IMR-90 (cell line): ENCODE measurements at regions not wholly inside any gene's neighbourhood (a gene's known extent, or its start where the extent isn't known, plus 50 kb on each side); places are given as distances from the start of the nearest gene placed in this dataset.

Source experiments
- ATAC-seq: fragments of 200-7000 bp; cut with Tn5 transposase; 2 replicates; pipeline ENCODE4 v1.9.1; 2020; ENCODE audit warnings: low read depth, mild to moderate bottlenecking, moderate library complexity
- BruUV-seq: library from RNA; stranded (reverse); fragments of 400-500 nt; replicated peaks from 2 replicates; lab custom pipeline; 2021; lab: Mats Ljungman, UMichigan
- CTCF ChIA-PET: fragments of 300-600 bp; formaldehyde crosslinking; extraction: SDS; loops from one replicate; lab custom pipeline; 2021; ENCODE audit warnings: antibody characterized with exemption; lab: Yijun Ruan, JAX
- POLR2A ChIA-PET: fragments of 300-600 bp; sonication (Branson Sonifier 250); formaldehyde crosslinking; loops from one replicate; lab custom pipeline; 2022; ENCODE audit warnings: antibody characterized with exemption; ENCODE audit not compliant: unreplicated experiment; lab: Charles Lee
- DNase-seq: peaks from one replicate; pipeline ENCODE4 v3.0.0; 2013
- H2AFZ ChIP-seq: replicated peaks from 2 replicates; pipeline ENCODE3; 2013; ENCODE audit warnings: low read length, mild to moderate bottlenecking; ENCODE audit not compliant: poor library complexity
- H2AK5ac ChIP-seq: 2 replicates; pipeline ENCODE4 v1.6.1; 2013; ENCODE audit warnings: low read depth, low read length, inconsistent platforms
- H2AK9ac ChIP-seq: replicated peaks from 2 replicates; pipeline ENCODE3; 2013; ENCODE audit warnings: mild to moderate bottlenecking, low read depth, low read length, moderate library complexity; ENCODE audit not compliant: poor library complexity
- H2BK120ac ChIP-seq: 2 replicates; pipeline ENCODE4 v1.6.1; 2013; ENCODE audit warnings: low read depth, low read length, inconsistent platforms
- H2BK15ac ChIP-seq: 3 replicates; pipeline ENCODE4 v1.6.1; 2013; ENCODE audit warnings: low read depth, low read length, inconsistent platforms
- H2BK20ac ChIP-seq: 2 replicates; pipeline ENCODE4 v1.6.1; 2013; ENCODE audit warnings: low read depth, mild to moderate bottlenecking, inconsistent platforms, low read length, moderate library complexity
- H2BK5ac ChIP-seq: 2 replicates; pipeline ENCODE4 v1.6.1; 2013; ENCODE audit warnings: mild to moderate bottlenecking, low read depth, low read length, inconsistent platforms; ENCODE audit not compliant: poor library complexity, severe bottlenecking
- H3K14ac ChIP-seq: replicated peaks from 2 replicates; pipeline ENCODE4 v1.6.1; 2013; ENCODE audit warnings: low read depth, low read length, inconsistent platforms
- H3K18ac ChIP-seq: 2 replicates; pipeline ENCODE4 v1.6.1; 2013; ENCODE audit warnings: low read depth, low read length, control low read depth
- H3K23ac ChIP-seq: 2 replicates; pipeline ENCODE4 v1.6.1; 2013; ENCODE audit warnings: low read depth, low read length, inconsistent platforms
- H3K27ac ChIP-seq: 2 replicates; pipeline ENCODE4 v1.5.1; 2013; ENCODE audit warnings: mild to moderate bottlenecking, control low read depth, low read length; ENCODE audit not compliant: insufficient read depth
- H3K27me3 ChIP-seq: 2 replicates; pipeline ENCODE4 v1.6.1; 2013; ENCODE audit warnings: low read length; ENCODE audit not compliant: control insufficient read depth, insufficient read depth
- H3K36me3 ChIP-seq: 2 replicates; pipeline ENCODE4 v1.6.1; 2013; ENCODE audit warnings: low read length, mixed read lengths; ENCODE audit not compliant: control insufficient read depth, insufficient read depth
- H3K4ac ChIP-seq: 2 replicates; pipeline ENCODE4 v1.6.1; 2013; ENCODE audit warnings: low read depth, low read length, inconsistent platforms
- H3K4me1 ChIP-seq: 2 replicates; pipeline ENCODE4 v1.6.1; 2013; ENCODE audit warnings: low read length, mixed read lengths; ENCODE audit not compliant: control insufficient read depth, insufficient read depth
- H3K4me2 ChIP-seq: 2 replicates; pipeline ENCODE4 v1.6.1; 2013; ENCODE audit warnings: low read depth, mild to moderate bottlenecking, control low read depth, low read length, moderate library complexity
- H3K4me3 ChIP-seq: 2 replicates; pipeline ENCODE4 v1.5.1; 2013; ENCODE audit warnings: low read depth, mild to moderate bottlenecking, control low read depth, low read length, moderate library complexity; ENCODE audit not compliant: insufficient read depth
- H3K56ac ChIP-seq: 2 replicates; pipeline ENCODE4 v1.6.1; 2013; ENCODE audit warnings: low read length, inconsistent platforms; ENCODE audit not compliant: insufficient read depth; ENCODE audit errors: extremely low read depth
- H3K79me1 ChIP-seq, 2 experiments: 2 replicates each; pipeline ENCODE4 v1.6.1; 2013; ENCODE audit warnings: low read length in 2 of 2, inconsistent platforms in 1 of 2, low read depth in 1 of 2
- H3K9ac ChIP-seq: 2 replicates; pipeline ENCODE4 v1.6.1; 2013; ENCODE audit warnings: low read depth, low read length, control low read depth
- H3K9me1 ChIP-seq: 2 replicates; pipeline ENCODE4 v1.6.1; 2013; ENCODE audit warnings: low read length, inconsistent platforms; ENCODE audit not compliant: insufficient read depth
- H3K9me3 ChIP-seq: 2 replicates; pipeline ENCODE4 v1.6.1; 2013; ENCODE audit warnings: low read length; ENCODE audit not compliant: control insufficient read depth, insufficient read depth
- H4K20me1 ChIP-seq: 2 replicates; pipeline ENCODE4 v1.6.1; 2013; ENCODE audit warnings: low read length, inconsistent platforms; ENCODE audit not compliant: insufficient read depth
- H4K5ac ChIP-seq: 2 replicates; pipeline ENCODE4 v1.6.1; 2013; ENCODE audit warnings: mild to moderate bottlenecking, low read depth, low read length, control low read depth
- H4K8ac ChIP-seq, 2 experiments: 2 replicates each; pipeline ENCODE4 v1.6.1; 2013; ENCODE audit warnings: low read depth in 2 of 2, low read length in 2 of 2, control low read depth in 1 of 2, inconsistent platforms in 1 of 2
- H4K91ac ChIP-seq: 2 replicates; pipeline ENCODE4 v1.6.1; 2013; ENCODE audit warnings: low read depth, low read length, inconsistent platforms; ENCODE audit not compliant: insufficient read depth
- BHLHE40 ChIP-seq: fragments of 150-350 bp; IDR thresholded peaks from 2 replicates; pipeline ENCODE4 v1.6.1; 2016; ENCODE audit warnings: mild to moderate bottlenecking, low read depth, low read length
- CEBPB ChIP-seq: IDR thresholded peaks from 2 replicates; pipeline ENCODE4 v1.6.1; 2012; ENCODE audit warnings: low read depth, low read length, improper control_type of control experiment
- CHD1 ChIP-seq: IDR thresholded peaks from 2 replicates; pipeline ENCODE4 v1.6.1; 2012; ENCODE audit warnings: low read depth, low read length, improper control_type of control experiment
- FOS ChIP-seq: fragments of 150-350 bp; IDR thresholded peaks from 2 replicates; pipeline ENCODE4 v1.6.1; 2016; ENCODE audit warnings: low read depth, low read length
- MAFK ChIP-seq: IDR thresholded peaks from 2 replicates; pipeline ENCODE4 v1.6.1; 2012; ENCODE audit warnings: low read depth, low read length, improper control_type of control experiment
- MAZ ChIP-seq: IDR thresholded peaks from 2 replicates; pipeline ENCODE4 v1.6.1; 2012; ENCODE audit warnings: low read depth, mild to moderate bottlenecking, low read length, improper control_type of control experiment, moderate library complexity, borderline replicate concordance
- MXI1 ChIP-seq: IDR thresholded peaks from 2 replicates; pipeline ENCODE4 v1.6.1; 2012; ENCODE audit warnings: low read depth, mild to moderate bottlenecking, low read length, moderate library complexity, borderline replicate concordance
- NFE2L2 ChIP-seq: fragments of 150-350 bp; IDR thresholded peaks from 2 replicates; pipeline ENCODE4 v1.6.1; 2016; ENCODE audit warnings: low read depth, mild to moderate bottlenecking, low read length
- POLR2A ChIP-seq: IDR thresholded peaks from 2 replicates; pipeline ENCODE4 v1.6.1; 2012; ENCODE audit warnings: mild to moderate bottlenecking, low read depth, low read length
- RAD21 ChIP-seq: IDR thresholded peaks from 2 replicates; pipeline ENCODE4 v1.6.1; 2012; ENCODE audit warnings: low read length, improper control_type of control experiment
- RCOR1 ChIP-seq: IDR thresholded peaks from 2 replicates; pipeline ENCODE4 v1.6.1; 2012; ENCODE audit warnings: mild to moderate bottlenecking, low read length, improper control_type of control experiment; ENCODE audit not compliant: insufficient replicate concordance
- RFX5 ChIP-seq: IDR thresholded peaks from 2 replicates; pipeline ENCODE4 v1.8.0; 2012; ENCODE audit warnings: low read depth, mild to moderate bottlenecking, low read length, moderate library complexity
- SMC3 ChIP-seq: fragments of 150-350 bp; IDR thresholded peaks from 2 replicates; pipeline ENCODE4 v1.6.1; 2016; ENCODE audit warnings: low read depth, mild to moderate bottlenecking, antibody characterized with exemption, low read length, moderate library complexity
- USF2 ChIP-seq: fragments of 150-350 bp; IDR thresholded peaks from 2 replicates; pipeline ENCODE4 v1.6.1; 2017; ENCODE audit warnings: mild to moderate bottlenecking, antibody characterized with exemption, low read length, low read depth
- WGBS, 2 experiments: methylation state at CpG; one replicate each; pipeline versions ENCODE4 v1.1.5 to v1.1.7; 2013; ENCODE audit warnings: missing lambda C conversion rate in 2 of 2; ENCODE audit not compliant: insufficient read length in 1 of 2; ENCODE audit errors: extremely low coverage in 2 of 2; 5-methylcytosine and 5-hydroxymethylcytosine counted together
- dilution Hi-C: fragments of 300-500 bp; cut with HindIII; formaldehyde crosslinking; loops from one replicate; pipeline ENCODE4 v1.14.3; 2018; ENCODE audit warnings: low sequenced_read_pairs; ENCODE audit not compliant: unreplicated experiment
- in situ Hi-C: fragments of 300-500 bp; cut with MboI; formaldehyde crosslinking; loops from 3 replicates; pipeline ENCODE4 v1.14.3; 2019; ENCODE audit warnings: low sequenced_read_pairs, inconsistent platforms, mixed read lengths
- intact Hi-C: fragments of 100-400 bp; cut with micrococcal nuclease; formaldehyde crosslinking; loops from 2 replicates; pipeline ENCODE4 v1.10.0; 2022
- TF ChIP-seq, protein P1 (sequence below): conservative IDR thresholded peaks from 2 replicates; pipeline ENCODE4 v1.5.1; 2012; ENCODE audit warnings: mild to moderate bottlenecking, low read depth, low read length, improper control_type of control experiment

DNA sequence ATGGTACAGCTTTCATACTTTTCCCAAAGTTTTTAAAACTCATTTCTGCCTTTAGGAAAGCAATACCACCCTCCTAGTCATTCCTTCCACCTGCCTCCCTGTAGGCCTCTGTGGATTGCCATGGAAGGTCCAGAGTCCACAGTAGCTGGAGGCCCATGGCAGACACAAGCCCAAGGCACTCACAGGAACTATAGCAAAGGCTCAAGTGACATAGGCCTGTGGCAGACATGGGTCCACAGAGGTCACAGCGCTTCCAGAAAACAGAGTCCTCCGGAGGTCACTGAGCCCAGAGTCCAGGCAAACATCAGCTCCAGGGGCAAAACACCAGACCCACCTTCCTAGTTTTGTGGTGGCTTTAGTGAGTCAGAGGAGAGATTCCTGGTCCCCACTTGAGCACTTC is 147.6 kb upstream of the ATP6AP2 start:
- Histone ChIP-seq H3K14ac (no peak overlapping the region), H3K36me3 (no peaks in the 10 kb centered on the region), H4K20me1 (no peaks in the 10 kb centered on the region), H3K27ac (no peak overlapping the region), H2BK20ac (no peak overlapping the region), H3K9ac (no peak overlapping the region), H3K18ac (no peak overlapping the region), H3K9me1 (no peaks in the 10 kb centered on the region), H2AK9ac (no peak overlapping the region), H2AFZ (no peak overlapping the region), H2BK5ac (no peak overlapping the region), H3K4me2 (no peak overlapping the region), H3K4ac (no peak overlapping the region), H2BK120ac (no peak overlapping the region), H3K23ac (no peak overlapping the region), H4K5ac (no peak overlapping the region), H2BK15ac (no peak overlapping the region), H4K8ac (no peak overlapping the region), H3K9me3 (peaks cover 8% of the 10 kb centered on the region), H2AK5ac (no peak overlapping the region), H3K79me1 (no peaks in the 10 kb centered on the region), H3K4me3 (no peak overlapping the region), H3K27me3 (peaks cover 9% of the 10 kb centered on the region), H3K4me1 (no peaks in the 10 kb centered on the region), H3K56ac (no peak overlapping the region), H4K91ac (no peak overlapping the region)
- ChIA-PET CTCF (no interaction called here), POLR2A (no interaction called here)
- dilution Hi-C loops = no loop called here
- ATAC-seq (no peak), DNase-seq (no peak)
- intact Hi-C loops = no loop called here
- WGBS, 2 experiments = no CpG with 5 or more reads among the region's 2 CpGs
- no TSS peak for BruUV-seq
- in situ Hi-C loops = no loop called here
- no peak for TF ChIP-seq FOS
- TF ChIP-seq, protein P1, sequence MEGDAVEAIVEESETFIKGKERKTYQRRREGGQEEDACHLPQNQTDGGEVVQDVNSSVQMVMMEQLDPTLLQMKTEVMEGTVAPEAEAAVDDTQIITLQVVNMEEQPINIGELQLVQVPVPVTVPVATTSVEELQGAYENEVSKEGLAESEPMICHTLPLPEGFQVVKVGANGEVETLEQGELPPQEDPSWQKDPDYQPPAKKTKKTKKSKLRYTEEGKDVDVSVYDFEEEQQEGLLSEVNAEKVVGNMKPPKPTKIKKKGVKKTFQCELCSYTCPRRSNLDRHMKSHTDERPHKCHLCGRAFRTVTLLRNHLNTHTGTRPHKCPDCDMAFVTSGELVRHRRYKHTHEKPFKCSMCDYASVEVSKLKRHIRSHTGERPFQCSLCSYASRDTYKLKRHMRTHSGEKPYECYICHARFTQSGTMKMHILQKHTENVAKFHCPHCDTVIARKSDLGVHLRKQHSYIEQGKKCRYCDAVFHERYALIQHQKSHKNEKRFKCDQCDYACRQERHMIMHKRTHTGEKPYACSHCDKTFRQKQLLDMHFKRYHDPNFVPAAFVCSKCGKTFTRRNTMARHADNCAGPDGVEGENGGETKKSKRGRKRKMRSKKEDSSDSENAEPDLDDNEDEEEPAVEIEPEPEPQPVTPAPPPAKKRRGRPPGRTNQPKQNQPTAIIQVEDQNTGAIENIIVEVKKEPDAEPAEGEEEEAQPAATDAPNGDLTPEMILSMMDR = no peak
- no peak for TF ChIP-seq CEBPB
- TF ChIP-seq POLR2A = no peak
- TF ChIP-seq RFX5 = no peak
- TF ChIP-seq CHD1 = no peak
- no peak for TF ChIP-seq SMC3
- TF ChIP-seq MAZ = no peak
- no peak for TF ChIP-seq MAFK
- no peak for TF ChIP-seq RAD21
- no peak for TF ChIP-seq RCOR1
- TF ChIP-seq MXI1 = no peak
- no peak for TF ChIP-seq BHLHE40
- TF ChIP-seq USF2 = no peak
- TF ChIP-seq NFE2L2 = no peak
